ENCODE measurements at regions not wholly inside any gene's neighbourhood (a gene's known extent, or its start where the extent isn't known, plus 50 kb on each side); places are given as distances from the start of the nearest gene placed in this dataset.

DNA sequence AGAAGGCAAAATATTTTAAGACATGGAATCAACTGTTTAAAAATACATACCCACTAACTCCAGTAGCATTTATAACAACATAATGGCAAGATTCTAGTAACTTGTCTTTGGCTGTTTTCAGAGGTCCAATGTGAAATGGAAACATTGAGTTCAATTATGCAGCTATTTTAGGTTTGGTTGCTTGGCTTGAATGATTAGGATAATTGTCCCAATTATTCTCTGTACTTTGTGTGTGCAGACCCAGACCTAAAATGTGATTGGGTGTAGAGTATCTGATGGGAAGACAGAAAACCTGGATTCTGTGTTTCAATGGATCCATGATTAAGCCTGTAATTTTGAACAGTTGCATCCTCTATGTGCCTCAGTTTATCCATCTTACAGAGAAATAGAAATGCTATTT is 392.7 kb upstream of the NFE2L3 start:
- Histone ChIP-seq H3K9me3 (no peaks in the 10 kb centered on the region), H3K27ac (no peak overlapping the region), H3K36me3 (no peaks in the 10 kb centered on the region), H3K4me1 (peaks cover 0 to 4% of the 10 kb centered on the region in 2 donors), H3K27me3 (no peaks in the 10 kb centered on the region), H3K4me3 (no peak overlapping the region)
- ATAC-seq (no peak), DNase-seq (no peak)
- intact Hi-C loops (cut with DNase I) = no loop called here
- TF ChIP-seq, protein P1, sequence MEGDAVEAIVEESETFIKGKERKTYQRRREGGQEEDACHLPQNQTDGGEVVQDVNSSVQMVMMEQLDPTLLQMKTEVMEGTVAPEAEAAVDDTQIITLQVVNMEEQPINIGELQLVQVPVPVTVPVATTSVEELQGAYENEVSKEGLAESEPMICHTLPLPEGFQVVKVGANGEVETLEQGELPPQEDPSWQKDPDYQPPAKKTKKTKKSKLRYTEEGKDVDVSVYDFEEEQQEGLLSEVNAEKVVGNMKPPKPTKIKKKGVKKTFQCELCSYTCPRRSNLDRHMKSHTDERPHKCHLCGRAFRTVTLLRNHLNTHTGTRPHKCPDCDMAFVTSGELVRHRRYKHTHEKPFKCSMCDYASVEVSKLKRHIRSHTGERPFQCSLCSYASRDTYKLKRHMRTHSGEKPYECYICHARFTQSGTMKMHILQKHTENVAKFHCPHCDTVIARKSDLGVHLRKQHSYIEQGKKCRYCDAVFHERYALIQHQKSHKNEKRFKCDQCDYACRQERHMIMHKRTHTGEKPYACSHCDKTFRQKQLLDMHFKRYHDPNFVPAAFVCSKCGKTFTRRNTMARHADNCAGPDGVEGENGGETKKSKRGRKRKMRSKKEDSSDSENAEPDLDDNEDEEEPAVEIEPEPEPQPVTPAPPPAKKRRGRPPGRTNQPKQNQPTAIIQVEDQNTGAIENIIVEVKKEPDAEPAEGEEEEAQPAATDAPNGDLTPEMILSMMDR (IDR thresholded peaks at IDR 0.05) = no peak

DNA sequence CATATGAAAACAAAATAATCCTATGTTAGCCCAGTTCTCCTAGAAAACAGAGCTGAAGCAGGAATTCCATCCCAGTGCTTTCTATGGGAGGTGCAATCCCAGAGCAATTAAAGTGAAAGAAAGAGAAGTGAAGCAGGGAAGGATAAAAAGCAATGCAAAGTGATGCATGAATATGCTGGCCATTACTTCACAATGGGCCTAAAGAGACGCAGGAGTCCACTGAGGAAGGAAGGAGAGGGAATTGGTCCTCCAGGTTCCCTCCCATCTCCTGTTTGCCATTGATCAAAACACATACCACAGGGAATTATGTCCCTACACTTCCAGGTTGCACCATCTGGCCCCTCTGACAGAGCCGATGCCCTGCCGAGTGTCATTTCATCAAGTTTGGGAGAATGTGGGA is 392.2 kb upstream of the NFE2L3 start:
- TF ChIP-seq, protein P1 (IDR thresholded peaks at IDR 0.05) = no peak
- ATAC-seq = no peak
- Histone ChIP-seq H3K9me3 (no peaks in the 10 kb centered on the region), H3K36me3 (no peaks in the 10 kb centered on the region), H3K4me3 (no peak overlapping the region), H3K27ac (no peak overlapping the region), H3K27me3 (no peaks in the 10 kb centered on the region), H3K4me1 (peaks cover 0 to 4% of the 10 kb centered on the region in 2 donors)
- intact Hi-C loops (cut with DNase I) = no loop called here
- no peak for DNase-seq

DNA sequence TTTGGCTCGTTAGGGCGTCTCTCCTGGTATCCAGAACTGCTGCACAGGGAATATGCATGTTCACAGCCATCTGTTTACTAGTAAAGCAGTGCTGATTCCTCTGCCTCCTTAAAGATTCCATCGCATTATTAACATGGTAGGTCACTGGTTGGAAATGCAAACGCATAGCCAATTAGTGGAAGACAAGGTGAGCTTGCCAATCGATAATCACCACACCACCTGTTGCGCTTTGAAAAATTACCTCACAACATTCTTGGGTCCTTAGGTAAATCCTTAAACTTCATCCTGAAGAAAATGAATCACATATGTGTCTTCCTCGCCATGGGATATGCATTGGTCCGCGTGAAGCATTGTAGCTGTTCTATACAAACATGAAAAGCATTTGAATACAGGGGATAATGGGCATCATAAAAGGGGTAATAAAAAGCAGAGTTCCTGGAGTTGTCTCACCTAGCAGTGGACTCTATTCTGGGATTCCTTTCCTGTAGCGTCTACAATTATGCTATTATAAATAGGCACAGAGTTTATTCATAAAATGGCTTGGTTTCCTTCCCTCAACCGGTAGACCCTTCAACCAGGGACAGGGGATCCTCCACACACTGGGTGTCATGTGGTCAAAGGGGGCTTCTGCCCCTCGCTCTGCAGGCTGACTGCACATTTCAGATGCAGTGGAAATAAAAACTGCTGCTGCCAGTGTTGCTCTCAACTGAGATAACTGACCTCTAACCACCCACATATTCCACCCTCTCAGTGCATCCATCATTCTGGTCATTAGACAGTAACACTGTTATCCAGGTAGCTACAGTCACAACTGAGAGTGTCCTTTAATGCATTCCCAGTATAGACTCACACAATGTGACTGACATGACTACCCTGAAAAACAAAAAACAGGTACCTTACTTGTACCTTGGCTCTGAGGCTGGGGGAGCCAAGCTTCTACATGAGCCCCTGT is 389.2 kb upstream of the NFE2L3 start:
- Histone ChIP-seq H3K4me3 (no peak overlapping the region), H3K27ac (no peak overlapping the region), H3K36me3 (no peaks in the 10 kb centered on the region), H3K27me3 (no peaks in the 10 kb centered on the region), H3K4me1 (no peaks in the 10 kb centered on the region), H3K9me3 (no peaks in the 10 kb centered on the region)
- DNase-seq (no peak), ATAC-seq (no peak)
- intact Hi-C loops (cut with DNase I) = no loop called here
- TF ChIP-seq, protein P1 (IDR thresholded peaks at IDR 0.05) = no peak

DNA sequence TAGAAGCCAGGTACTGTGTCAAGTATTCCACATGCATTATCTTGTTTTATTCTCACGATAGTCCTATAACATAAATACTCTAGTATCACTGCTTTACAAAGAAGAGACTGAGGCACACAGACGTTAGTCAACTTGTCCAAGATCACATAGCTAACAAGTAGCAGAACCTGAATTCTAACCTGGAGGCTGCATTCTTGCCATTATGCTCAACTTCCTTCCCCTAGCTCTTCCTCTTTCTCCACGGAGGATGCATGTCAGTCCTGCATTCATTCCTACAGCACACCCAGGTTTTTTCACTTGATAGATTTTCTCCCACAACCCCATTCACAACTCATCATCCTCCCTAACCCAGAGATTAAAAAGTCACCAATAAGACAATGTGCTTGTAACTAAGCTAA is 388.5 kb upstream of the NFE2L3 start:
- intact Hi-C loops (cut with DNase I) = no loop called here
- Histone ChIP-seq H3K27ac (no peak overlapping the region), H3K9me3 (no peaks in the 10 kb centered on the region), H3K27me3 (no peaks in the 10 kb centered on the region), H3K4me1 (no peaks in the 10 kb centered on the region), H3K36me3 (no peaks in the 10 kb centered on the region), H3K4me3 (no peak overlapping the region)
- ATAC-seq = no peak
- no peak for DNase-seq
- TF ChIP-seq, protein P1 (IDR thresholded peaks at IDR 0.05) = no peak

DNA sequence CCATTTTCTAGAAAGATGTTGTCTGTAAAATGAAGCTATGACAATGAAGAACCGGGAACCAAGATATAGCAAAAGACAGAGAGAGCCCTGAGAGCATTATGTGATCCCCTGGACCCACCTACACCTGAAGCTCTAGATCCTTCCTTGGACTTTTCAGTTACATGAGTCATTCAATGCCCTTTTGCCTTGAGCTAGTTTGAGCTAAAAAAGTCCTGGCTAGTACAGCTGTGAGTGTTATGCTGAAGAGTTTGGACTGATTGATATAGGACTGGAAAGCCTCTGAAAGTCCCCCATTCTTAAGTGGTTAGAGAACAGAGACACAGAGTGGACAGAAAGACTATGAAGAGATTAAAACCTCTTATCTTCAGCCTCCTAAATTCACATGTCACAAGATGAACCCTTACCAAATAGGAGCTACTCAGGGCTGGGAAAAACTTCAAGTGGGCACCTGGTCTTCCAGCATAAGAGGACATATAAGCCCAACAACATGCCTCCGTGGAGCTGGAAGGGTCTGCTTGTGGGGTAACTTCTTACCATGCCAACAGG is 386.8 kb upstream of the NFE2L3 start:
- peak overlapping the region in 1 of 2 donors; percentile 34 for H3K27ac ChIP-seq

More for the DNA sequence above, 386.8 kb upstream of the NFE2L3 start:
- DNase-seq (no peak), ATAC-seq (no peak)
- Histone ChIP-seq H3K4me3 (no peak overlapping the region), H3K4me1 (no peaks in the 10 kb centered on the region), H3K27me3 (no peaks in the 10 kb centered on the region), H3K36me3 (no peaks in the 10 kb centered on the region), H3K9me3 (no peaks in the 10 kb centered on the region)
- TF ChIP-seq, protein P1 (IDR thresholded peaks at IDR 0.05) = no peak
- intact Hi-C loops (cut with DNase I) = no loop called here

Data from left lung (tissue), 4 donors.